SK-N-SH (cell line): ENCODE measurements at regions not wholly inside any gene's neighbourhood (a gene's known extent, or its start where the extent isn't known, plus 50 kb on each side); places are given as distances from the start of the nearest gene placed in this dataset.

ENCODE experiments used
- ELF1 ChIP-seq: IDR thresholded peaks from 2 replicates; pipeline ENCODE4 v1.4.0; 2012
- EZH2phosphoT487 ChIP-seq: fragments of 200-600 bp; sonication (generic); IDR thresholded peaks from 2 replicates; pipeline ENCODE4 v1.6.1; 2017; ENCODE audit warnings: low read depth, mixed run types, mild to moderate bottlenecking, antibody characterized with exemption, moderate library complexity, borderline replicate concordance
- FOXM1 ChIP-seq: IDR thresholded peaks from 2 replicates; pipeline ENCODE4 v1.4.0; 2012; ENCODE audit warnings: low read depth, mild to moderate bottlenecking
- GATA2 ChIP-seq: sonication (generic); formaldehyde crosslinking; IDR thresholded peaks from 2 replicates; pipeline ENCODE4 v1.5.0; 2020; ENCODE audit warnings: mild to moderate bottlenecking, missing genetic modification reagents
- POLR2AphosphoS5 ChIP-seq: IDR thresholded peaks from 2 replicates; pipeline ENCODE4 v1.6.1; 2012; ENCODE audit warnings: low read depth, low read length
- RCOR1 ChIP-seq: fragments of 150-350 bp; IDR thresholded peaks from 2 replicates; pipeline ENCODE4 v1.6.1; 2017; ENCODE audit warnings: antibody characterized with exemption, low read length
- RFX5 ChIP-seq: IDR thresholded peaks from 2 replicates; pipeline ENCODE4 v1.6.1; 2012; ENCODE audit warnings: mild to moderate bottlenecking, improper control_type of control experiment, low read length
- SIN3A ChIP-seq: IDR thresholded peaks from 2 replicates; pipeline ENCODE4 v1.6.1; 2012; ENCODE audit warnings: low read depth, mild to moderate bottlenecking, low read length, moderate library complexity, borderline replicate concordance
- TEAD4 ChIP-seq: IDR thresholded peaks from 2 replicates; pipeline ENCODE4 v1.4.0; 2012; ENCODE audit warnings: mild to moderate bottlenecking, borderline replicate concordance; ENCODE audit not compliant: insufficient read depth
- YY1 ChIP-seq: IDR thresholded peaks from 2 replicates; pipeline ENCODE4 v1.4.0; 2012; ENCODE audit warnings: low read depth, mild to moderate bottlenecking
- TF ChIP-seq, protein P1 (sequence below): fragments of 200-600 bp; sonication (generic); IDR thresholded peaks from 2 replicates; pipeline ENCODE4 v1.6.1; 2017; ENCODE audit warnings: antibody characterized with exemption, mild to moderate bottlenecking, moderate library complexity
- TF ChIP-seq, protein P2 (sequence below): fragments of 150-350 bp; IDR thresholded peaks from 2 replicates; pipeline ENCODE4 v1.6.1; 2017; ENCODE audit warnings: antibody characterized with exemption, low read length, low read depth, borderline replicate concordance
- TF ChIP-seq, protein P3 (sequence below): IDR thresholded peaks from 2 replicates; pipeline ENCODE4 v1.4.0; 2012; ENCODE audit warnings: low read depth

DNA sequence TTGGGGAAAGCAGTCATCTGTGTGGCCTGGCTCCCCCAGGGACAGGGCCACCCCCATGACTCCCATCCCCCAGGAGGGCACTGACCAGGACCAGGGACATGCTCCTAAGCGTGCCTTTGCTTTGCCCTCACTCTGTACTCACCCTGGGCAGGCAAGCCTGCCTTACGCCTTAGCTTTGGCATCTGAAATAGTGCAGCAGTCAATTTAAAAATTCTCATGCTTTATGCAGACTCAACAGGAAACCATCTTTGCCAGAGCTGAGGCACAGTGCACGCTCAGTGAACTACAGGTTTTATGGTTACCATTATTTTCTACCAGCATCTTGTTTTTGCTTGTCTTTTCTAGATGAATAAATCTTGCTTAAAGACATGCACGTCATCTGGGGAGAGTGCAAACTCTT is 323.5 kb downstream of the IRX2 start:
- TF ChIP-seq EZH2phosphoT487 (no peak), POLR2AphosphoS5 (no peak), TEAD4 (no peak), FOXM1 (no peak), ELF1 (no peak), RFX5 (no peak), RCOR1 (no peak), YY1 (no peak), SIN3A (no peak), GATA2 (CRISPR knock-in tag) (no peak)
- TF ChIP-seq, protein P1, sequence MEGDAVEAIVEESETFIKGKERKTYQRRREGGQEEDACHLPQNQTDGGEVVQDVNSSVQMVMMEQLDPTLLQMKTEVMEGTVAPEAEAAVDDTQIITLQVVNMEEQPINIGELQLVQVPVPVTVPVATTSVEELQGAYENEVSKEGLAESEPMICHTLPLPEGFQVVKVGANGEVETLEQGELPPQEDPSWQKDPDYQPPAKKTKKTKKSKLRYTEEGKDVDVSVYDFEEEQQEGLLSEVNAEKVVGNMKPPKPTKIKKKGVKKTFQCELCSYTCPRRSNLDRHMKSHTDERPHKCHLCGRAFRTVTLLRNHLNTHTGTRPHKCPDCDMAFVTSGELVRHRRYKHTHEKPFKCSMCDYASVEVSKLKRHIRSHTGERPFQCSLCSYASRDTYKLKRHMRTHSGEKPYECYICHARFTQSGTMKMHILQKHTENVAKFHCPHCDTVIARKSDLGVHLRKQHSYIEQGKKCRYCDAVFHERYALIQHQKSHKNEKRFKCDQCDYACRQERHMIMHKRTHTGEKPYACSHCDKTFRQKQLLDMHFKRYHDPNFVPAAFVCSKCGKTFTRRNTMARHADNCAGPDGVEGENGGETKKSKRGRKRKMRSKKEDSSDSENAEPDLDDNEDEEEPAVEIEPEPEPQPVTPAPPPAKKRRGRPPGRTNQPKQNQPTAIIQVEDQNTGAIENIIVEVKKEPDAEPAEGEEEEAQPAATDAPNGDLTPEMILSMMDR: no peak
- TF ChIP-seq, protein P2, sequence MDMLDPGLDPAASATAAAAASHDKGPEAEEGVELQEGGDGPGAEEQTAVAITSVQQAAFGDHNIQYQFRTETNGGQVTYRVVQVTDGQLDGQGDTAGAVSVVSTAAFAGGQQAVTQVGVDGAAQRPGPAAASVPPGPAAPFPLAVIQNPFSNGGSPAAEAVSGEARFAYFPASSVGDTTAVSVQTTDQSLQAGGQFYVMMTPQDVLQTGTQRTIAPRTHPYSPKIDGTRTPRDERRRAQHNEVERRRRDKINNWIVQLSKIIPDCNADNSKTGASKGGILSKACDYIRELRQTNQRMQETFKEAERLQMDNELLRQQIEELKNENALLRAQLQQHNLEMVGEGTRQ: no peak
- TF ChIP-seq, protein P3, sequence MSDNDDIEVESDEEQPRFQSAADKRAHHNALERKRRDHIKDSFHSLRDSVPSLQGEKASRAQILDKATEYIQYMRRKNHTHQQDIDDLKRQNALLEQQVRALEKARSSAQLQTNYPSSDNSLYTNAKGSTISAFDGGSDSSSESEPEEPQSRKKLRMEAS: no peak
